Activated naive CD8-positive, alpha-beta T cell treated with anti-CD3 and anti-CD28 coated beads, Interleukin-2, amount 50 U/mL, for 16 hours (primary cell): ENCODE measurements at regions not wholly inside any gene's neighbourhood (a gene's known extent, or its start where the extent isn't known, plus 50 kb on each side); places are given as distances from the start of the nearest gene placed in this dataset.

ENCODE experiments used
- DNase-seq: peaks from one replicate; pipeline ENCODE4 v3.0.0-alpha.2; 2020; ENCODE audit warnings: low read depth, low spot score

GRCh38 chr1:219402925-219403324 is 210.0 kb downstream of the ZC3H11B start:
- no peak for DNase-seq

GRCh38 chr1:219401724-219402625 is 210.9 kb downstream of the ZC3H11B start:
- DNase-seq: no peak

GRCh38 chr1:219399446-219399845 is 213.5 kb downstream of the ZC3H11B start:
- DNase-seq: no peak

- no peak for DNase-seq
Observed at GRCh38 chr1:219398815-219399396, 214.0 kb downstream of the ZC3H11B start.

GRCh38 chr1:219397511-219397910 is 215.4 kb downstream of the ZC3H11B start:
- DNase-seq: no peak

GRCh38 chr1:219391297-219391696 is 217.6 kb downstream of the LYPLAL1 start:
- DNase-seq: no peak

GRCh38 chr1:219387211-219387610 is 213.5 kb downstream of the LYPLAL1 start:
- DNase-seq: no peak

- DNase-seq: no peak
Observed at GRCh38 chr1:219385787-219386427, 212.2 kb downstream of the LYPLAL1 start.

- no peak for DNase-seq
Observed at GRCh38 chr1:219383281-219383680, 209.6 kb downstream of the LYPLAL1 start.

GRCh38 chr1:219381396-219381795 is 207.7 kb downstream of the LYPLAL1 start:
- DNase-seq: no peak

- no peak for DNase-seq
Observed at GRCh38 chr1:219380463-219380862, 206.8 kb downstream of the LYPLAL1 start.

GRCh38 chr1:219379691-219380090 is 206.0 kb downstream of the LYPLAL1 start:
- DNase-seq: no peak

GRCh38 chr1:219374636-219375035 is 201.0 kb downstream of the LYPLAL1 start:
- DNase-seq: no peak

- no peak for DNase-seq
Observed at GRCh38 chr1:219374046-219374566, 200.4 kb downstream of the LYPLAL1 start.

- no peak for DNase-seq
Observed at GRCh38 chr1:219373616-219373935, 199.9 kb downstream of the LYPLAL1 start.

- no peak for DNase-seq
Observed at GRCh38 chr1:219372916-219373615, 199.4 kb downstream of the LYPLAL1 start.

- no peak for DNase-seq
Observed at GRCh38 chr1:219371471-219371870, 197.8 kb downstream of the LYPLAL1 start.

GRCh38 chr1:219367496-219367895 is 193.8 kb downstream of the LYPLAL1 start:
- DNase-seq: no peak

- DNase-seq: no peak
Observed at GRCh38 chr1:219365451-219365850, 191.8 kb downstream of the LYPLAL1 start.

GRCh38 chr1:219362702-219363101 is 189.0 kb downstream of the LYPLAL1 start:
- DNase-seq: no peak

- no peak for DNase-seq
Observed at GRCh38 chr1:219359126-219359525, 185.4 kb downstream of the LYPLAL1 start.

GRCh38 chr1:219358080-219358479 is 184.4 kb downstream of the LYPLAL1 start:
- no peak for DNase-seq
